DMS 273 (cell line): ENCODE measurements at regions not wholly inside any gene's neighbourhood (a gene's known extent, or its start where the extent isn't known, plus 50 kb on each side); places are given as distances from the start of the nearest gene placed in this dataset.

Experiments
- DNase-seq: peaks from one replicate; lab custom pipeline; 2025; ENCODE audit not compliant: unreplicated experiment; lab: John Stamatoyannopoulos, UW

DNA sequence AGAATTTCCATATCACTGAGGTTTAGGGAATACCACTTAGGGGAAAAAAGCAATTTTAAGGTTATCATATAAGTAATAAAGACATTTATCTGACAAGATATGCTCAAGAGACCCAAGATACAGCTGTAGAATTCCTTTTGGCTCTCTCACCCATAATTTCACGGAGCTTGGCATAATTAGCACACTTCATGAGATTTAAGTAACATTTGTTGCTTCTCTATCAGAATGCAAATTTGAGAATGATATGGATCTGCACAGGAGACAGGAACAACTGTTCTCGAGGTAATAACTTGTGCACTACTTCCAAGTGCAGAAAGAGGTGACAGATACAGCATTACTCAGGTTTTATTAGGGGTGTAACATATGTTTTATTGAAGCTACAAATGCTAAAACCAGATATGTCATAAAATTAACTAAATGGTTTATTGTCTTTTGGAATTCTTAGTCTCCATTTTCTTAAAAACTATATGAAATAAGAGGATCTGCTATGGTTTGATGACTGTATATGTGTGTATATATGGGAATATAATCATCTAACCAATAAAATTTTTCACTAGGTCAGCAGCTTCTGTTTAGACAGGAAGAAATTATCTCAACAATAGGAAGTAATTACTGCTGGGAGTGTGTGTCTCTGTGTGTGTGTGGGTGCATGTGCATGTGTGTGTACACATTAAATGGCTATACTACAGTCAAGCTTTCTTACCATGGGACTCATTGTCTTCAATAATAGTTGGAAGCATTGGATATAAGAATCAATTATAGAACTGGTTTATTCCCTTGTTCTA, 401.3 kb downstream of the PCDH17 start:
- no peak for DNase-seq

DNA sequence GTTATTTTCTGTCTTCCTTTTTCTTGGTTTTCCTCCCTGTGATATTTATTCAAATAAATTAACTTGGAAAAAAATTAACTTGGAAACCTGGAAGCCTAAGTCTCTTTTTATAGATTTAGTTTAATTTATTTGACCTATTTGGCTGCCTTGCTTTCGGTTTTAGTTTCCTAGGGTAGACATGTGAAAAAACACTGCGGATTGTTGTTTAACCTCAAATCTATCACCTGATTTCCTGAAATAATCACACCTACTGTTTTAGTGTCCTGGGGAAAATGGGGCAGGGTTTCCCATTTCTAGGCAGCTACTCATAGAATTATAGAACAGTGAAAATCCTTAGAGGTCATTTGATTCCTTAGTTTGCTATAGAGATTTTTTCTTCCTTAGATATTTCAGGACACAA, 412.4 kb downstream of the PCDH17 start:
- DNase-seq, result no peak

DNA sequence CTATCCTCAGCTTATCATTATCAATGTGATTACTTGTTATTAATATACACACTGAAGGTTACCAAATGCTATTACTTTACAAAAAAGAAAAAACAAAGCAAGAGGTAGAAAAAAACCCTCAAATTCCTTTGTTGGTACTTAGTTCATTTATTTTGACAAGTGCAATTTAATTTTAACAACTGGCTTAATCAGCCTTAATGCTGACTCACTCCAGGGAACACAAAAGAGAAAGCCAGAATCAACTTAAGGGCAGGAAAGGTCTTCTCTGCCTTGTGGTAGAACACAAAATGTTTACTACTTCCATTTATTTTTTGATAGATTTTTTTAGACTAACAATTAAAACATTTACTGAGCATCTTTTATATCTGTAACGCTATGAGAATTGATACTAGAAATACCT, 417.1 kb downstream of the PCDH17 start:
- no peak for DNase-seq

DNA sequence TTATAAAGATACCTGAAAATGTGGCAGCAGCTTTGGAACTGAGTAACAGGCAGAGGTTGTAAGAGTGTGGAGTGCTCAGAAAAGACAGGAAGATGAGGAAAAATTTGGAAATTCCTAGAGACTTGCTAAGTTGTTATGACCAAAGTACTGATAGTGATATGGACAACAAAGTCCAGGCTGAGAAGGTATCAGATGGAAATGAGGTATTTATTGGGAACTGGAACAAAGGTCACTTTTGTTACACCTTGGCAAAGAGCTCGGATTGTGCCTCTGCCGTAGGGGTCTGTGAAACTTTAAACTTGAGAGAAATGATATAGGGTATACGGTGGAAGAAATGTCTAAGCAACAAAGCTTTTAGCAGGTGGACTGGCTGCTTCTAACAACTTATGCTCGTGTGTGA, 419.9 kb downstream of the PCDH17 start:
- no peak for DNase-seq

DNA sequence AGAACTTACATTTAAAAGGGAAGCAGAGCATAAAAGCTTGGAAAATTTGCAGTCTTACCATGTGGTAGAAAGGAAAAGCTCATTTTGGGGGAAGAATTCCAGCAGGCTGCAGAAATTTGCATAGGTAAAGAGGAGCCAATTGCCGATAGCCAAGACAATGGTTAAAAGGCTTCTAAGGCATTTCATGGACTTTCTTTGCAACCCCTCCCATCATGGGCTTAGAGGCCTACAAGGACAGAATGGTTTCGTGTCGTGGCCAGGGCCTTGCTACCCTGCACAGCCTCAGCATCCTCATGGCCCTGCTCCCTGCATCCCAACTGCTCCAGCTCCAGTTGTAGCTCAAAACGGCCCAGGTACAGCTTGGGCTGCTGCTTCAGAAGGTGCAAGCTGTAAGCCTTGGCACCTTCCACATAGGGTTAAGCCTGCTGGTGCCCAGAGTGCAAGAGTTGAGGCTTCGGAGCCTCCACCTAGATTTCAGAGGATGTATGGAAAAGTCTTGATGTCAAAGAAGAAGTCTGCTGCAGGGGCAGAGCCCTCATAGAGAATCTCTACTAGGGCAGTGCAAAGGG, 420.3 kb downstream of the PCDH17 start:
- no peak for DNase-seq

GRCh38 chr13:58056426-58056825, 424.9 kb downstream of the PCDH17 start:
- no peak for DNase-seq

- no peak for DNase-seq
Measured at GRCh38 chr13:58059624-58060023, 428.1 kb downstream of the PCDH17 start.

DNA sequence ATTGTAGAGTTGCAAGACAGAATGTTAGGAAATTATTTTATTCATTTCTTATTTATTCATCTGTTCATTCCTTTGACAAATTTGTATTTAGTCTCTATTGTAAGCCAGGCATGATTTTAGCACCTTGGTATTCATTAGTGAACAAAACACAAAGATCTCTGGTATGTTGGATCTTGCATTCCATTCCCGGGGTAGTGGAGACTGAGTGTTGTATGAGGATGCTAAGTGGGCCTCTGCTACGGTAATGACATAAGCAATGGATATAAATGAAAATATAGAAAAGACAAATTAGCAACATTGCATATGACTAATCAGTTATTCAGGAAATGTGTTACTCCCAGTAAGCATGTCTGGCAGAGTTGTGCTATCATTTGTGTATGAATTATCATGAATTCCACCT, 449.3 kb downstream of the PCDH17 start:
- DNase-seq, result no peak

DNA sequence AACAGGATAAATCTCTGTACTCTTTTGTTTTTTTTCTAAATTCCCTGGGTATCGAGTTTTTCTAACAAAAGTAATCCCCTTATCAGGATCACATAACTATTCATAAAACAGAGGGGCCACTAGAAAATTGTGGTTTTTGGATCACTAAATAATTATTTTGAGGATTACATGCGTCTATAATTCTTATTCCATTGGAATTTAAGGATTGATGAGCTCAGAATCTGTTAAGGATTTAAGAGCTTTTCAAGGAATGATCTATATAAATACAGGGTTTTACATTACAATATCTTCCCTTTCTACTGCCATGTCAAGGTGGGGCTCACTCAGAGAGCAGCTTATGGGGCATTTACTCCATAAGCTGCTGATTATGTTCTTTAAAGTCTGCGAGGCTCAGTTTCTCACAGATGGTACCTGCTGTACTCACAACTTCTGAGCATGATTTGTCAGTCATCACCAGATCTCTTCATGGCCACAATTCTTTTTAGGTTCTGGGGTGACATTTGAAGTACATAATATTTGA, 449.8 kb downstream of the PCDH17 start:
- no peak for DNase-seq

- no peak for DNase-seq
Measured at GRCh38 chr13:58083064-58083463, 451.5 kb downstream of the PCDH17 start.

DNA sequence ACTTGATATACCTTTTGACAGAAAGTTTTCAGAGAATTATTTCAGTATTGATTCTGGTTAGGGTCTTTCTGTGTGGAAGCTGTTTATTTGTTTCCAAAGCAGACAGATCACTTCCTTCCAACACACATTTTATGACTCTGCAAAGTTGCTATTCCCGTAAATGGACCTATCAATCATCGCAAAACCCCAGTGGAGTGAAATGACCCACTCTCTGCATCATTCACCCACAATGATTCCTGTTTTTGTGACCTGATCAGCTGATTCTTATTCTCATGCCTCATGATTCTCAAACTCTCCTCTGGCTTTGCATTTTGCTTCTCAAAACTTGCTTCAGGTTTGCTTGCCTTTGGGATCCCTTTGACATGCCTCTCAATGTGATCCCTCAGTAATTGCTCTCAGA, 453.7 kb downstream of the PCDH17 start:
- DNase-seq, result no peak

- no peak for DNase-seq
Measured at GRCh38 chr13:58085819-58086218, 454.3 kb downstream of the PCDH17 start.

DNA sequence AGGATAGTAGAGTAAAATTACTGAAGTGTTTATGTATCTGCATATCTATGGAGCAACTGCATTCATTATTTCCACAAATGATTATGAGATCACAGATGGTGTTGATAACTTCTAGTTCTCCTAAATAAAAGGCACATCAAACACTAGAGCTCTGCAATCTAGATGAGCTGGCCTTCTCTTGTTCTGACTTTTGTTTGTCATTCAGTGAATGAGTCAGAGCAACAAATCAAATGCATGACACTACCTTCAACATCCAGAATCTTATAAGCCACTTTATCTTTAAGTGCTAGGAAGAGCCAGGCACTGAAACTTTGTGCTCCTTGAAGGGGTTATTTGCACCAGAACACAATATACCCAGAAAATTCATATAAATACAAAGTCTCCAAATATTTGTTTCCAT, 456.0 kb downstream of the PCDH17 start:
- DNase-seq, result no peak

- no peak for DNase-seq
Measured at GRCh38 chr13:58093394-58093793, 461.9 kb downstream of the PCDH17 start.

DNA sequence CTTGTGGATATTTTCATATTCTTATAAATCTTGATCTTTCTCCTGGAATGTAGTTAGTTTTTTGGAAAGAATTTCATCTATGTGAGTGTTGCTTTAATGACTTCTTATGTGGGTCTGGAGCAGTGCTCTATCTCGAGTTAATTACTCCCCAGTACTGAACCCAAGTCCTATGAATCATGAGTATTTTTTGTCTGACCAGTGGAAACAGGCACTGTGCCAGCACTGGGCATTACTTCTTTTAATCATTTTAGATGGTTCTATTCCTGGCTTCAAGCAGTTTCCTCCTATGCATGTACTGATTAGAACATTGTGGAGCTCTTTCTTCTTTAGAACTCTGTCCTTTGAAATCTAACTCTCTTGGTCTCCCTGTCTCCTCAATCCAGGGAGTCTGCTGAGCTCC, 466.3 kb downstream of the PCDH17 start:
- DNase-seq, result no peak

GRCh38 chr13:58119351-58119750, 487.8 kb downstream of the PCDH17 start:
- DNase-seq, result no peak

- no peak for DNase-seq
Measured at GRCh38 chr13:58119804-58120203, 488.3 kb downstream of the PCDH17 start.

- DNase-seq, result no peak
Measured at GRCh38 chr13:58126496-58126895, 495.0 kb downstream of the PCDH17 start.

GRCh38 chr13:58134012-58134411, 502.5 kb downstream of the PCDH17 start:
- no peak for DNase-seq

DNA sequence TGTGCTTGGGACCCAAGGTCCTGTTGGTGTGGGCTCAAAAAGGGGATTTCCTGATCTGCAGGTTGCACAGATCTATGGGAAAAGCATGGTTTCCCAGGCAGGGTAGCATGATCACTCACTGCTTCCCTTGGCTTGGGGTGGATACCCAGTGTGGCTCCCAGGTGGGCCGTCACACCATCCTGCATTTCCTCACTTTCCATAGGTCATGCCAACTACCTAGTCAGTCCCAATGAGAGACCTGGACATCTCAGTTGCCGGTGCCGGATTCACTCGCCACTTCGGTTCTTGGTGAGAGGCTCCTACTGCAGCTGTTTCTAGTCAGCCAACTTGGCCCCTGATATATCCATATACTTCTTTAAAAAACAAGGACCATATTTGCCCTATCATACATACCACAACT, 503.0 kb downstream of the PCDH17 start:
- no peak for DNase-seq

GRCh38 chr13:58142952-58143351, 511.4 kb downstream of the PCDH17 start:
- DNase-seq, result no peak

DNA sequence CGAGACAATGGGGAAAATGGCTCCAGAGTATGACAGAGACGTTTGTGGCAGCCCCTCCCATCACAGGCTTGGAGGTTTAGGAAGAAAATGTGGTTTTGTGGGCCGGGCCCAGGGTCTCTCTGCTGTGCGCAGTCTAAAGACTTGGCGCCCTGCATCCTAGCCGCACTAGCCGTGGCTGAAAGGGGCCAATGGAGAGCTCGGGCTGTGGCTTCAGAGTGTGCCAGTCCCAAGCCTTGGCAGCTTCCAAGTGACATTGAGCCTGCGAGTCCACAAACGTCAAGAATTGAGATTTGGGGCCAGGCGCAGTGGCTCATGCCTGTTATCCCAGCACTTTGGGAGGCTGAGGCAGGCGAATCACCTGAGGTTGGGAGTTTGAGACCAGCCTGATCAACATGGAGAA, 513.1 kb downstream of the PCDH17 start:
- DNase-seq, result no peak

DNA sequence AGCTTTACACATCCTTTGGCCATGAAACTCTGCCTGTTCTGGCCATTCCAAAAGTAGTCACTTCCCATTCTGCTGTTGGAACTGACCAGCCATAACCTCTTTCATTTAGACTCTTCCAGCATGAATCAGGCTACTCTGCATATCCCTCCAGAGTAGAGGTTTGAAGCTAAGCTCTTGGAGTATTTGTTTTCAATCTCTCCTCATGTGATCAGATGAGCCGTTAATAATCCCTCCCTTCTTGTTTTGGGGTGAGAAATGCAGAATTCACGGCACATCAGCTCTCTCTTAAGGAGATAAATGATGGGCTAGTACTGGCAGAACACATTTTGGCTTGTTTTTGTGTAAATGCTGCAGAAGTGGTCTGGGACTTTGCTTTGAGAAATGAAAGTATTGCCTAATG, 519.9 kb downstream of the PCDH17 start:
- no peak for DNase-seq
